NOMO-1 (cell line): ENCODE measurements at regions not wholly inside any gene's neighbourhood (a gene's known extent, or its start where the extent isn't known, plus 50 kb on each side); places are given as distances from the start of the nearest gene placed in this dataset.

ENCODE experiments used
- DNase-seq, 2 experiments: peaks; one replicate each; lab custom pipeline; 2025; ENCODE audit not compliant: unreplicated experiment in 2 of 2; lab: John Stamatoyannopoulos, UW

GRCh38 chr1:50358962-50359361 is 64.3 kb downstream of the DMRTA2 start:
- DNase-seq = no peak

- DNase-seq = no peak
These were observed 66.1 kb downstream of the DMRTA2 start for GRCh38 chr1:50357186-50357585.

- DNase-seq = no peak
These were observed 68.4 kb downstream of the DMRTA2 start for GRCh38 chr1:50354813-50355212.

- DNase-seq = no peak
These were observed 70.8 kb downstream of the DMRTA2 start for GRCh38 chr1:50352428-50352827.

- no peak for DNase-seq
These were observed 72.4 kb downstream of the DMRTA2 start for GRCh38 chr1:50350868-50351267.

- no peak for DNase-seq
These were observed 72.8 kb downstream of the DMRTA2 start for GRCh38 chr1:50350421-50350820.

GRCh38 chr1:50349242-50349565 is 74.0 kb downstream of the DMRTA2 start:
- no peak for DNase-seq

GRCh38 chr1:50348449-50349241 is 74.6 kb downstream of the DMRTA2 start:
- peak in 1 of 2 experiments; percentile 31 for DNase-seq

GRCh38 chr1:50347933-50348332 is 75.3 kb downstream of the DMRTA2 start:
- no peak for DNase-seq

- DNase-seq = no peak
These were observed 76.6 kb downstream of the DMRTA2 start for GRCh38 chr1:50346621-50347020.

- DNase-seq = no peak
These were observed 79.9 kb downstream of the DMRTA2 start for GRCh38 chr1:50343323-50343722.

GRCh38 chr1:50342525-50342924 is 80.7 kb downstream of the DMRTA2 start:
- DNase-seq = no peak

GRCh38 chr1:50335036-50335435 is 88.2 kb downstream of the DMRTA2 start:
- DNase-seq = no peak

GRCh38 chr1:50333595-50333974 is 89.7 kb downstream of the DMRTA2 start:
- DNase-seq = peak; percentile 8 to 42

GRCh38 chr1:50332941-50333594 is 90.2 kb downstream of the DMRTA2 start:
- DNase-seq = peak in 1 of 2 experiments; percentile 3

- DNase-seq = no peak
These were observed 93.8 kb downstream of the DMRTA2 start for GRCh38 chr1:50329332-50329932.

GRCh38 chr1:50328552-50328951 is 94.7 kb downstream of the DMRTA2 start:
- no peak for DNase-seq

- no peak for DNase-seq
These were observed 97.2 kb downstream of the DMRTA2 start for GRCh38 chr1:50326026-50326425.

- no peak for DNase-seq
These were observed 100.7 kb downstream of the DMRTA2 start for GRCh38 chr1:50322579-50322978.

GRCh38 chr1:50318428-50318827 is 104.8 kb downstream of the DMRTA2 start:
- no peak for DNase-seq

- DNase-seq = peak; percentile 16 to 25
These were observed 114.4 kb downstream of the DMRTA2 start for GRCh38 chr1:50308878-50309277.

- no peak for DNase-seq
These were observed 117.4 kb downstream of the DMRTA2 start for GRCh38 chr1:50305808-50306207.
